ACHN (cell line): ENCODE measurements at regions not wholly inside any gene's neighbourhood (a gene's known extent, or its start where the extent isn't known, plus 50 kb on each side); places are given as distances from the start of the nearest gene placed in this dataset.

Source experiments
- DNase-seq: peaks from one replicate; pipeline ENCODE4 v3.0.0-alpha.2; 2015
- in situ Hi-C: cut with HindIII; loops from 2 replicates; pipeline ENCODE4 v1.10.0; 2017; ENCODE audit warnings: low sequenced_read_pairs, low pct_ligation_motif_present, low pct_unique_long_range_greater_than_20kb

- in situ Hi-C loops = no loop called here
- DNase-seq = no peak
These were observed 827.0 kb upstream of the IGFBP3 start for GRCh38 chr7:46747869-46748576.

- in situ Hi-C loops = no loop called here
- DNase-seq = peak; percentile 52
These were observed 825.9 kb upstream of the IGFBP3 start for GRCh38 chr7:46746695-46747687.

GRCh38 chr7:46745707-46746090, 824.6 kb upstream of the IGFBP3 start:
- no peak for DNase-seq
- in situ Hi-C loops = no loop called here

GRCh38 chr7:46744957-46745706, 824.1 kb upstream of the IGFBP3 start:
- in situ Hi-C loops = no loop called here
- no peak for DNase-seq

- no peak for DNase-seq
- in situ Hi-C loops = no loop called here
These were observed 821.5 kb upstream of the IGFBP3 start for GRCh38 chr7:46742601-46743000.

GRCh38 chr7:46741938-46742540, 821.0 kb upstream of the IGFBP3 start:
- DNase-seq = no peak
- in situ Hi-C loops = no loop called here

GRCh38 chr7:46741181-46741580, 820.1 kb upstream of the IGFBP3 start:
- in situ Hi-C loops = no loop called here
- no peak for DNase-seq

GRCh38 chr7:46739518-46740234, 818.6 kb upstream of the IGFBP3 start:
- in situ Hi-C loops = no loop called here
- DNase-seq = no peak

- DNase-seq = no peak
- in situ Hi-C loops = no loop called here
These were observed 817.7 kb upstream of the IGFBP3 start for GRCh38 chr7:46738796-46739195.

GRCh38 chr7:46738165-46738564, 817.1 kb upstream of the IGFBP3 start:
- in situ Hi-C loops = no loop called here
- DNase-seq = no peak

- in situ Hi-C loops = no loop called here
- no peak for DNase-seq
These were observed 804.8 kb upstream of the IGFBP3 start for GRCh38 chr7:46725838-46726237.

GRCh38 chr7:46725136-46725535, 804.1 kb upstream of the IGFBP3 start:
- in situ Hi-C loops = no loop called here
- DNase-seq = no peak

- in situ Hi-C loops = no loop called here
These were observed 802.7 kb upstream of the IGFBP3 start for GRCh38 chr7:46723742-46724141.

GRCh38 chr7:46723003-46723402, 801.9 kb upstream of the IGFBP3 start:
- in situ Hi-C loops = no loop called here
- DNase-seq = no peak

More at GRCh38 chr7:46723742-46724141, 802.7 kb upstream of the IGFBP3 start:
- DNase-seq = no peak

- DNase-seq = no peak
- in situ Hi-C loops = no loop called here
These were observed 799.7 kb upstream of the IGFBP3 start for GRCh38 chr7:46720761-46721160.

GRCh38 chr7:46719616-46720015, 798.5 kb upstream of the IGFBP3 start:
- no peak for DNase-seq

GRCh38 chr7:46716926-46717325, 795.9 kb upstream of the IGFBP3 start:
- in situ Hi-C loops = no loop called here
- DNase-seq = no peak

More at GRCh38 chr7:46719616-46720015, 798.5 kb upstream of the IGFBP3 start:
- in situ Hi-C loops = no loop called here

- in situ Hi-C loops = no loop called here
- no peak for DNase-seq
These were observed 794.5 kb upstream of the IGFBP3 start for GRCh38 chr7:46715579-46715978.
